Neutrophil (primary cell): ENCODE measurements at regions not wholly inside any gene's neighbourhood (a gene's known extent, or its start where the extent isn't known, plus 50 kb on each side); places are given as distances from the start of the nearest gene placed in this dataset.

Experiments
- H3K27ac ChIP-seq: fragments of 200-600 bp; sonication (generic); 2 replicates; pipeline ENCODE4 v1.5.1; 2016; ENCODE audit warnings: mild to moderate bottlenecking, moderate library complexity
- H3K27me3 ChIP-seq: fragments of 200-600 bp; sonication (generic); 2 replicates; pipeline ENCODE4 v1.6.0; 2016; ENCODE audit warnings: mild to moderate bottlenecking
- H3K36me3 ChIP-seq: fragments of 200-600 bp; sonication (generic); 2 replicates; pipeline ENCODE4 v1.5.1; 2017
- H3K4me1 ChIP-seq, 2 experiments: fragments of 200-600 bp in 1 of 2; sonication (generic) in 1 of 2; 1 replicate in 1 of 2; 2 replicates in 1 of 2; pipeline versions ENCODE4 v1.5.1 to v1.6.1; 2013 to 2016; ENCODE audit warnings: low read depth in 1 of 2, low read length in 1 of 2, mild to moderate bottlenecking in 1 of 2, moderate library complexity in 1 of 2; ENCODE audit not compliant: control insufficient read depth in 1 of 2, insufficient read depth in 1 of 2
- H3K4me3 ChIP-seq, 2 experiments: fragments of 200-600 bp in 1 of 2; sonication (generic) in 1 of 2; 1 replicate in 1 of 2; 2 replicates in 1 of 2; pipeline ENCODE4 v1.5.1; 2013 to 2016; ENCODE audit warnings: low read depth in 1 of 2, low read length in 1 of 2, mild to moderate bottlenecking in 1 of 2, moderate library complexity in 1 of 2
- H3K9me3 ChIP-seq: fragments of 200-600 bp; sonication (generic); 2 replicates; pipeline ENCODE4 v1.5.1; 2016
- TF ChIP-seq, protein P1 (sequence below): fragments of 200-600 bp; sonication (generic); IDR thresholded peaks from 2 replicates; pipeline ENCODE4 v1.5.1; 2016; ENCODE audit warnings: antibody characterized with exemption

DNA sequence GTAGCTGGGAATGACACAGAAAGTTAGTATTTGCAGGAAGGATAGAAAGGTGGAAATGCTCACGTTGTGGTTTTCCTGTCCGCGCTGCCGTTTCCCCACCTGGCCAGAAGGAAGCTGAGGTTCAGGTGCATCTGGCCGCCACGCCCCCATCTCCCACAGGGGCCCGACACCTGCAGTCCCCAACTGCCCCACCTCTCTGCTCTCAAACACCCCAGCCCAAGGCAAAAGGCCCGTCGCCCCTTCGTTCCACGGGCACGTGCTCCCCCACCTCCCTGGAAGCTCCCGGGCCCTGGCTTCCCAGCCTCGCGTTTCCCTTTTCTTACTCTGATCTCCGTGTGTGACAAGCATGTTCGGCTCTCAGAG is 985.1 kb downstream of the BRD1 start:
- Histone ChIP-seq H3K4me3 (no peak overlapping the region), H3K9me3 (no peaks in the 10 kb centered on the region), H3K36me3 (no peaks in the 10 kb centered on the region), H3K4me1 (no peaks in the 10 kb centered on the region), H3K27ac (no peak overlapping the region), H3K27me3 (no peaks in the 10 kb centered on the region)
- TF ChIP-seq, protein P1, sequence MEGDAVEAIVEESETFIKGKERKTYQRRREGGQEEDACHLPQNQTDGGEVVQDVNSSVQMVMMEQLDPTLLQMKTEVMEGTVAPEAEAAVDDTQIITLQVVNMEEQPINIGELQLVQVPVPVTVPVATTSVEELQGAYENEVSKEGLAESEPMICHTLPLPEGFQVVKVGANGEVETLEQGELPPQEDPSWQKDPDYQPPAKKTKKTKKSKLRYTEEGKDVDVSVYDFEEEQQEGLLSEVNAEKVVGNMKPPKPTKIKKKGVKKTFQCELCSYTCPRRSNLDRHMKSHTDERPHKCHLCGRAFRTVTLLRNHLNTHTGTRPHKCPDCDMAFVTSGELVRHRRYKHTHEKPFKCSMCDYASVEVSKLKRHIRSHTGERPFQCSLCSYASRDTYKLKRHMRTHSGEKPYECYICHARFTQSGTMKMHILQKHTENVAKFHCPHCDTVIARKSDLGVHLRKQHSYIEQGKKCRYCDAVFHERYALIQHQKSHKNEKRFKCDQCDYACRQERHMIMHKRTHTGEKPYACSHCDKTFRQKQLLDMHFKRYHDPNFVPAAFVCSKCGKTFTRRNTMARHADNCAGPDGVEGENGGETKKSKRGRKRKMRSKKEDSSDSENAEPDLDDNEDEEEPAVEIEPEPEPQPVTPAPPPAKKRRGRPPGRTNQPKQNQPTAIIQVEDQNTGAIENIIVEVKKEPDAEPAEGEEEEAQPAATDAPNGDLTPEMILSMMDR = no peak

DNA sequence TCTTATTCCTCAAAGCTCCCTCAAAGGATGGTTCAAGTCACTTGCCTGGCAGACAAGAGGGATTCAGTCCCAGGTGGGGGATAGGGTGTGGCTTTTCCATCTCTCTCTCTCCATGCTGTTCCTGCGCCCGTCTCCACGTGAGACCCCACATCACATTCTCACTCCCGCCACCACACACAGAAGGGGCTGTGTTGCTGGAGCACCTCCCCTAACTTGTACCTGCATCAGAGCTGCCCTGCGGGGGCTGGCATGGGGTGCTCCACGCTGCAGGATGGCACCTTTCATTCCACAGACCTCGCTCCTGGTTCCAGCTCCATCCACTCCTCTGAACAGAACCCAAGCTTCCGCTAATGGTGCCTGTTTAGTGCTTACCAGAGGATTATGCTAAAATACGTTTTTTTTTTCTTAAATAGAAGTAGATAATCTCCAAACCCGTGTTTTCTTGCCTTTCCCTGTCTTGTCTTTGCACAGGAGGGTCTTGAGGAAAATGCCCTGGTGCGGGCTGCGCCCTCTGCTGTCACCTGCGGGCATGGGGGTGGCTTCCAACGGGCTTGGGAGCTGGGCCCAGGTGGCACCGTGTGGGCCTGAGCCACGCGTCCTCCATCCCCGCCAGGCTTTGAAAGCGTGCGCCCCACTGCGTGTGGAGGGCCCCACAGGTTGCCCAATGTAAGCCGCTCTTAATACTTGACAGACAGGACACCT is 985.6 kb downstream of the BRD1 start:
- H3K27me3 ChIP-seq = no peaks in the 10 kb centered on the region
- TF ChIP-seq, protein P1 = no peak

DNA sequence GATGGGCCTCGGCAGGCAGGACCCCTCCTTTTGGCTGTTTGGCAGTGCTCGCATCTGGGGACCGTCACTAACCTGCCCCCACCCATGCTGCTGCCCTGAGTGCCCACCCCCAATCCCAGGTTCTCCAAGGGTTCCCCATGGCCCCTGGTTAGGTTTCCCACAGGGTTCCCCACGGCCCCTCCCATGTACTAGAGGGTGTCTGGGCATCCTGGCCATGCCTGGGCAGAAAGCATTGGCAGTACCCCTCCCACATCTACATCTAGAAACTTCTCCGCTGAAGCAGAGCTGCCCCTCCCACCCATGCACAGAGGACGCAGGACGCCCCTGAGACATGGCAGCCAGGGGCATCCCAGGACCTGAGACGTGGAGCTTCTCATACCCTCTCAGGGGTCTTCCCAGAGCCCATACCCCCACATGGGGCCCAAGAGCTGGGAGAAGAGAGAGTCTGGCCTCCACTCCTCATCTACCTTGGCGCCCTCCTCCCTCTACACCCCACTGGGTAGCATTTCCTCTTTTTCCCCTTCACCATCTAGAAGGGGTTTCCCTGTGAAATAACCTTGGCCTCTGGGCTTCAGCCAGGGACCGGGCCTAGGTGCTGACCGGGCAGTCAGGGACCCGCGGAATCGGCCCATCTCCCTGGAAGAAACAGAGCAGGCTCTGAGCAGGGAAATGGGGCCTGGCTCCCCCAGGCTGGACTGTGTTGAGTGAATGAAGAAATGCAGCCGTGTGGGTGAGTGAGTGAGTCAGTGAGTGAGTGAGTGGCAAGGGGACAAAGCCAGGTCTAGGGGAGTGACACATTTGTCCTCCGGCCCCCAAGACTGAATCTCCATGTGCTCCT is 987.3 kb downstream of the BRD1 start:
- Histone ChIP-seq H3K36me3 (no peaks in the 10 kb centered on the region), H3K9me3 (no peaks in the 10 kb centered on the region), H3K4me3 (no peak overlapping the region), H3K4me1 (no peaks in the 10 kb centered on the region), H3K27me3 (no peaks in the 10 kb centered on the region), H3K27ac (no peak overlapping the region)
- TF ChIP-seq, protein P1 = no peak

More for the DNA sequence above, 985.6 kb downstream of the BRD1 start:
- Histone ChIP-seq H3K4me1 (no peaks in the 10 kb centered on the region), H3K27ac (no peak overlapping the region), H3K9me3 (no peaks in the 10 kb centered on the region), H3K36me3 (no peaks in the 10 kb centered on the region), H3K4me3 (no peak overlapping the region)

DNA sequence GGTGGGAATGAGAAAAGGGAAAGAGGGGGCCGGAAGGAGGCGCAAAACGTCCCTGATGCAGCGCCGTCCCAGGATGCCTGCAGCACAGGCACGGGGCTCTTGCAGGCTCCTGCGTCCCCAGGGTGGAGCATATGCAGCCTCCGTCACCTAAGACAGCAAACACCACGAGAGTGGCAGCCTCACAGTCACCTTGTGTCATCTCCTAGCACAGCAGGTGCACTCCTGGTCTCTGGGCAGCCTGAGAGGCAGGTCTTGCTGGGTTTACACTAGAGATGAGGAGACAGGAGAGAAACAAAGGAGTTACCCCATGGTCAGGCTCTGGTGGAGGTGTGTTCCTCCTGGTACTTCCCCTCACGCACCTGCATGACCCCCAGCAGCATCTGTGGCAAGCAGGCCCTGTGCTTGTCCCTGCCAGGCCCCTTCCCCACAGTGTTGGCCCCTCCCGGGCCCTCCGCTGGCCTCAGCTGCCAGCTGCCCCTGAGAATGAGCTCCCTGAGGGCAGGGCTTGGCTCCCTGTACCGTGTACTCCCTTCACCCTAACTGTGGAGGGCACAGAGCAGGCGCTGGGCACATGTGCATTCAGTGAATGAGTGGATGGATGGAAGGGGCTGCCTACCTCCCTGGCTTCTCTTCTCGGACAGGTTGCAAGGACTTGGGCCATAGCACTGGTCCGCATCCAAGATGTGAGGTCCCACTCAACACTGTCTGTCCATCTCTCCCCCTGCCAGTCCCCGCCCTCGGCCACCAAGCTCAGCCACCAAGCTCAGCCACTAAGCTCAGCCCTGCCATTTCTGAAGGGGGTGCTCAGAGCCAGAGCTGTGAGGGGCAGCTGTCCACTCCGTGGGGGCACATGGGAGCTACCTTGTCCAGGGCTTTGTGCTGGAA is 988.6 kb downstream of the BRD1 start:
- TF ChIP-seq, protein P1 = no peak
- Histone ChIP-seq H3K9me3 (no peaks in the 10 kb centered on the region), H3K4me1 (no peaks in the 10 kb centered on the region)

DNA sequence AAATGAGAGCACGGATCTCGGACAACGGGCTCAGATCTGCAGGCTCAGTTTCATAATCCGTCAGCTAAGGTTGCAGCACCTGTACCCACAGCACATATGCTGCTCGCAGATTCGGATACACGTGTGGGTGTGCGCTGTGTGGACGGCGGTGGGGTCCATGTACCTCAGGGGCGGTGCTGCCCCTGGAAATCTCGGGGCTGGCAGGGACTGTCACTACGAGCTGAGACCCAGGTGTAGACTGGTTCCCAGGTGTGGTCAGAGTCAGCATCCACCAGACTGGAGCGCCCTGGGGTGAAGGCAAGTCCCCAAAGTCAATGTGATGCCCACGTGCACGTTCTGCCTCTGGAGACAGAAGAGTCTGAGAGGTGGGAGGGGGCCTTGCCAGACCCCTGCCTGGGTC is 989.3 kb downstream of the BRD1 start:
- Histone ChIP-seq H3K36me3 (no peaks in the 10 kb centered on the region), H3K27ac (no peak overlapping the region), H3K27me3 (no peaks in the 10 kb centered on the region), H3K4me3 (no peak overlapping the region), H3K4me1 (no peaks in the 10 kb centered on the region), H3K9me3 (no peaks in the 10 kb centered on the region)
- TF ChIP-seq, protein P1 = no peak

More for the DNA sequence above, 988.6 kb downstream of the BRD1 start:
- no peak overlapping the region for H3K4me3 ChIP-seq
- H3K36me3 ChIP-seq = no peaks in the 10 kb centered on the region
- no peaks in the 10 kb centered on the region for H3K27me3 ChIP-seq
- no peak overlapping the region for H3K27ac ChIP-seq
